OCI-LY1 (cell line): ENCODE measurements at regions not wholly inside any gene's neighbourhood (a gene's known extent, or its start where the extent isn't known, plus 50 kb on each side); places are given as distances from the start of the nearest gene placed in this dataset.

ENCODE experiments used
- H2AFZ ChIP-seq: fragments of 200-600 bp; sonication (generic), shearing (Covaris generic); 2 replicates; pipeline ENCODE4 v1.6.0; 2014; ENCODE audit warnings: antibody characterized with exemption, mild to moderate bottlenecking, low read length
- H3F3A ChIP-seq: fragments of 200-600 bp; sonication (generic), shearing (Covaris generic); 2 replicates; pipeline ENCODE4 v1.6.0; 2014; ENCODE audit warnings: mild to moderate bottlenecking, antibody characterized with exemption, low read length, moderate library complexity; ENCODE audit not compliant: insufficient read depth
- H3K27ac ChIP-seq: fragments of 200-600 bp; sonication (generic); 2 replicates; pipeline ENCODE4 v1.5.1; 2014; ENCODE audit warnings: low read length, mixed run types, mild to moderate bottlenecking, low read depth; ENCODE audit not compliant: poor library complexity, severe bottlenecking
- H3K27me3 ChIP-seq: fragments of 200-600 bp; sonication (generic); 2 replicates; pipeline ENCODE4 v1.6.0; 2014; ENCODE audit warnings: antibody characterized with exemption, mild to moderate bottlenecking, low read length, moderate library complexity; ENCODE audit not compliant: insufficient read depth
- H3K36me3 ChIP-seq: fragments of 200-600 bp; sonication (generic); 2 replicates; pipeline ENCODE4 v1.6.1; 2014; ENCODE audit warnings: mild to moderate bottlenecking, antibody characterized with exemption, low read length, moderate library complexity, mixed read lengths; ENCODE audit not compliant: insufficient read depth
- H3K4me1 ChIP-seq: fragments of 200-600 bp; sonication (generic); 2 replicates; pipeline ENCODE4 v1.5.1; 2014; ENCODE audit warnings: mild to moderate bottlenecking, low read length, moderate library complexity; ENCODE audit not compliant: insufficient read depth, severe bottlenecking
- H3K4me2 ChIP-seq: fragments of 200-600 bp; sonication (generic), shearing (Covaris generic); 2 replicates; pipeline ENCODE4 v1.6.1; 2014; ENCODE audit warnings: low read length
- H3K4me3 ChIP-seq: fragments of 200-600 bp; sonication (generic); 2 replicates; pipeline ENCODE4 v1.5.1; 2014; ENCODE audit warnings: low read length, low read depth, mild to moderate bottlenecking, mixed read lengths; ENCODE audit not compliant: poor library complexity, severe bottlenecking
- H3K79me2 ChIP-seq: fragments of 200-600 bp; shearing (Covaris generic); 2 replicates; pipeline ENCODE4 v1.6.1; 2016; ENCODE audit warnings: mixed run types, low read length, mixed read lengths; ENCODE audit not compliant: insufficient read depth
- H3K9ac ChIP-seq: fragments of 200-600 bp; sonication (generic), shearing (Covaris generic); 2 replicates; pipeline ENCODE4 v1.6.1; 2014; ENCODE audit warnings: mild to moderate bottlenecking, low read length, mixed read lengths
- H3K9me2 ChIP-seq: fragments of 200-600 bp; sonication (generic), shearing (Covaris generic); 2 replicates; pipeline ENCODE4 v1.6.1; 2014; ENCODE audit warnings: low read depth, mild to moderate bottlenecking, low read length, mixed read lengths
- H3K9me3 ChIP-seq: fragments of 200-600 bp; shearing (Covaris generic); 2 replicates; pipeline ENCODE4 v1.6.1; 2014; ENCODE audit warnings: low read length, mixed read lengths
- H4K20me1 ChIP-seq: fragments of 200-600 bp; sonication (generic), shearing (Covaris generic); 2 replicates; pipeline ENCODE4 v1.6.0; 2016; ENCODE audit warnings: mild to moderate bottlenecking, low read length; ENCODE audit not compliant: insufficient read depth
- CTCF ChIP-seq: fragments of 200-600 bp; sonication (generic), shearing (Covaris generic); IDR thresholded peaks from 2 replicates; pipeline ENCODE4 v1.5.1; 2017; ENCODE audit warnings: mild to moderate bottlenecking, antibody characterized with exemption, low read length, moderate library complexity, mixed read lengths
- EZH2 ChIP-seq: fragments of 200-600 bp; sonication (generic), shearing (Covaris generic); IDR thresholded peaks from 2 replicates; pipeline ENCODE4 v1.8.0; 2017; ENCODE audit warnings: borderline replicate concordance, mixed run types, mild to moderate bottlenecking, antibody characterized with exemption, low read length, moderate library complexity, mixed read lengths

- Histone ChIP-seq H3K4me3 (no peak overlapping the region), H3K9ac (no peak overlapping the region), H4K20me1 (no peaks in the 10 kb centered on the region), H3K9me2 (no peaks in the 10 kb centered on the region), H3K27ac (no peak overlapping the region), H3K27me3 (no peaks in the 10 kb centered on the region), H3K4me2 (no peak overlapping the region), H3K36me3 (no peaks in the 10 kb centered on the region), H3K79me2 (no peaks in the 10 kb centered on the region), H2AFZ (no peak overlapping the region), H3F3A (no peaks in the 10 kb centered on the region), H3K4me1 (no peaks in the 10 kb centered on the region), H3K9me3 (peaks cover 7% of the 10 kb centered on the region; the same call in 1 of the 2 replicates)
- TF ChIP-seq CTCF (no peak), EZH2 (no peak)
Observed at GRCh38 chr2:180394305-180394704, 387.2 kb upstream of the CWC22 start.

GRCh38 chr2:180385601-180386201, 378.6 kb upstream of the CWC22 start:
- no peak overlapping the region for H2AFZ ChIP-seq
- H3K4me3 ChIP-seq, result no peak overlapping the region
- no peaks in the 10 kb centered on the region for H3K27me3 ChIP-seq
- no peaks in the 10 kb centered on the region for H3K9me2 ChIP-seq
- H3K9ac ChIP-seq, result no peak overlapping the region
- H3K79me2 ChIP-seq, result no peaks in the 10 kb centered on the region
- no peak overlapping the region for H3K4me2 ChIP-seq
- H3F3A ChIP-seq, result no peaks in the 10 kb centered on the region
- H3K27ac ChIP-seq, result no peak overlapping the region
- no peaks in the 10 kb centered on the region for H3K4me1 ChIP-seq
- no peaks in the 10 kb centered on the region for H4K20me1 ChIP-seq
- no peak for TF ChIP-seq CTCF
- no peak for TF ChIP-seq EZH2
- H3K36me3 ChIP-seq, result no peaks in the 10 kb centered on the region
- no peaks in the 10 kb centered on the region for H3K9me3 ChIP-seq

GRCh38 chr2:180376066-180376465, 369.0 kb upstream of the CWC22 start:
- Histone ChIP-seq H3K4me3 (no peak overlapping the region), H3K27me3 (no peaks in the 10 kb centered on the region), H3K79me2 (no peaks in the 10 kb centered on the region), H3K4me2 (no peak overlapping the region), H3K4me1 (peaks cover 5% of the 10 kb centered on the region), H3K9me2 (no peaks in the 10 kb centered on the region), H3F3A (no peaks in the 10 kb centered on the region), H3K9me3 (no peaks in the 10 kb centered on the region), H3K9ac (no peak overlapping the region), H3K36me3 (no peaks in the 10 kb centered on the region), H3K27ac (no peak overlapping the region), H2AFZ (no peak overlapping the region), H4K20me1 (no peaks in the 10 kb centered on the region)
- TF ChIP-seq CTCF (no peak), EZH2 (no peak)
